GM12878 (cell line): ENCODE measurements at regions not wholly inside any gene's neighbourhood (a gene's known extent, or its start where the extent isn't known, plus 50 kb on each side); places are given as distances from the start of the nearest gene placed in this dataset.

Source experiments
- BMI1 ChIP-seq: fragments of 450-650 bp; IDR thresholded peaks from 2 replicates; pipeline ENCODE4 v1.6.1; 2016; ENCODE audit warnings: mild to moderate bottlenecking, moderate library complexity, borderline replicate concordance
- CEBPB ChIP-seq, 2 experiments: fragments of 150-350 bp in 1 of 2; IDR thresholded peaks; 2 replicates each; pipeline ENCODE4 v1.6.1; 2012 to 2014; ENCODE audit warnings: low read depth in 2 of 2, low read length in 2 of 2, borderline replicate concordance in 1 of 2, inconsistent platforms in 1 of 2
- CTCF ChIP-seq, 3 experiments: IDR thresholded peaks in 2 of 3; conservative IDR thresholded peaks in 1 of 3; 2 replicates each; pipeline ENCODE4 v1.5.1; 2011; ENCODE audit warnings: low read depth in 3 of 3, low read length in 3 of 3, mild to moderate bottlenecking in 3 of 3, control low read depth in 2 of 3, moderate library complexity in 2 of 3, inconsistent platforms in 1 of 3, mixed read lengths in 1 of 3; ENCODE audit not compliant: control insufficient read depth in 2 of 3, insufficient read depth in 1 of 3; ENCODE audit errors: extremely low read depth in 1 of 3
- ELK1 ChIP-seq: IDR thresholded peaks from 2 replicates; pipeline ENCODE4 v1.6.1; 2012; ENCODE audit warnings: low read depth, low read length, improper control_type of control experiment
- EP300 ChIP-seq, 2 experiments: fragments of 150-350 bp in 1 of 2; IDR thresholded peaks; 2 replicates each; pipeline ENCODE4 v1.6.1; 2011 to 2012; ENCODE audit warnings: low read depth in 2 of 2, low read length in 2 of 2, borderline replicate concordance in 1 of 2, improper control_type of control experiment in 1 of 2, inconsistent platforms in 1 of 2; ENCODE audit not compliant: control insufficient read depth in 1 of 2
- IRF3 ChIP-seq: fragments of 450-650 bp; IDR thresholded peaks from 2 replicates; pipeline ENCODE4 v1.6.1; 2014; ENCODE audit warnings: mild to moderate bottlenecking
- MTA2 ChIP-seq: fragments of 450-650 bp; IDR thresholded peaks from 2 replicates; pipeline ENCODE4 v1.6.1; 2016; ENCODE audit warnings: low read depth, mild to moderate bottlenecking, moderate library complexity
- NFIC ChIP-seq: IDR thresholded peaks from 2 replicates; pipeline ENCODE4 v1.6.1; 2012; ENCODE audit warnings: low read depth, mild to moderate bottlenecking, inconsistent platforms, low read length, moderate library complexity
- NR2C2 ChIP-seq: IDR thresholded peaks from 2 replicates; pipeline ENCODE4 v1.6.1; 2011; ENCODE audit warnings: borderline replicate concordance, low read depth; ENCODE audit not compliant: control insufficient read depth, insufficient read length
- POLR2AphosphoS5 ChIP-seq: IDR thresholded peaks from 2 replicates; pipeline ENCODE4 v1.6.1; 2011; ENCODE audit warnings: mild to moderate bottlenecking, low read length, inconsistent platforms
- RAD51 ChIP-seq: fragments of 450-650 bp; IDR thresholded peaks from 2 replicates; pipeline ENCODE4 v1.6.1; 2016; ENCODE audit warnings: moderate library complexity, mild to moderate bottlenecking, inconsistent platforms
- REST ChIP-seq: IDR thresholded peaks from 2 replicates; pipeline ENCODE4 v1.6.1; 2012; ENCODE audit warnings: mild to moderate bottlenecking, low read depth, low read length
- TAF1 ChIP-seq: IDR thresholded peaks from 2 replicates; pipeline ENCODE4 v1.6.1; 2011; ENCODE audit warnings: mild to moderate bottlenecking, low read depth, low read length, borderline replicate concordance
- TCF12 ChIP-seq: IDR thresholded peaks from 2 replicates; pipeline ENCODE4 v1.6.1; 2011; ENCODE audit warnings: low read depth, mild to moderate bottlenecking, low read length

GRCh38 chr11:13120691-13121090, 111.6 kb downstream of the RASSF10 start:
- no peak for TF ChIP-seq MTA2
- TF ChIP-seq EP300 (IDR thresholded peaks at IDR 0.05; ENCODE audit: borderline replicate concordance in 1 of 2, control insufficient read depth in 1 of 2, low read depth in 2 of 2, low read length in 2 of 2), result no peak
- no peak for TF ChIP-seq TCF12
- TF ChIP-seq ELK1, result no peak
- no peak for TF ChIP-seq BMI1
- TF ChIP-seq NR2C2, result no peak
- no peak for TF ChIP-seq RAD51
- no peak for TF ChIP-seq NFIC
- no peak for TF ChIP-seq CTCF (IDR thresholded peaks at IDR 0.05 in 2 of 3, conservative IDR thresholded peaks at IDR 0.05 in 1 of 3; ENCODE audit: control insufficient read depth in 2 of 3, extremely low read depth in 1 of 3, insufficient read depth in 1 of 3, low read depth in 3 of 3, low read length in 3 of 3)
- TF ChIP-seq TAF1, result no peak
- TF ChIP-seq POLR2AphosphoS5, result no peak
- TF ChIP-seq IRF3, result no peak
- TF ChIP-seq CEBPB (IDR thresholded peaks at IDR 0.05; ENCODE audit: borderline replicate concordance in 1 of 2, low read depth in 2 of 2, low read length in 2 of 2), result no peak
- no peak for TF ChIP-seq REST
